Spleen (tissue), 7 donors: ENCODE measurements at regions not wholly inside any gene's neighbourhood (a gene's known extent, or its start where the extent isn't known, plus 50 kb on each side); places are given as distances from the start of the nearest gene placed in this dataset.

ENCODE experiments used
- POLR2A ChIP-seq, 3 donors: fragments of 450-650 bp; IDR thresholded peaks; one replicate each; pipeline ENCODE4 v1.5.1; 2017; ENCODE audit warnings: antibody characterized with exemption in 3 of 3, mild to moderate bottlenecking in 1 of 3
- POLR2AphosphoS5 ChIP-seq, 3 donors: sonication (generic); formaldehyde crosslinking; IDR thresholded peaks; one replicate each; pipeline ENCODE4 v1.5.1; 2017; ENCODE audit warnings: antibody characterized with exemption in 3 of 3
- TF ChIP-seq, protein P1 (sequence below), 11 experiments: fragments of 200-600 bp in 7 of 11; fragments of 450-650 bp in 4 of 11; sonication (generic) in 4 of 11; IDR thresholded peaks in 8 of 11; conservative IDR thresholded peaks in 3 of 11; 1 replicate in 7 of 11; 2 replicates in 4 of 11; pipeline versions ENCODE4 v1.4.0 to v1.8.0; 2016 to 2021; ENCODE audit warnings: antibody characterized with exemption in 11 of 11, inconsistent platforms in 4 of 11, mild to moderate bottlenecking in 1 of 11
- donor health status: DM: no; HTN: no; CAD: no; lungs with moderate emphysema.
- donor health status: DM: no; HTN: no; CAD: no.
- donor health status: DM: no; HTN: no; CAD: no.

GRCh38 chr7:17523813-17524739, 225.6 kb downstream of the AHR start:
- TF ChIP-seq, protein P1, sequence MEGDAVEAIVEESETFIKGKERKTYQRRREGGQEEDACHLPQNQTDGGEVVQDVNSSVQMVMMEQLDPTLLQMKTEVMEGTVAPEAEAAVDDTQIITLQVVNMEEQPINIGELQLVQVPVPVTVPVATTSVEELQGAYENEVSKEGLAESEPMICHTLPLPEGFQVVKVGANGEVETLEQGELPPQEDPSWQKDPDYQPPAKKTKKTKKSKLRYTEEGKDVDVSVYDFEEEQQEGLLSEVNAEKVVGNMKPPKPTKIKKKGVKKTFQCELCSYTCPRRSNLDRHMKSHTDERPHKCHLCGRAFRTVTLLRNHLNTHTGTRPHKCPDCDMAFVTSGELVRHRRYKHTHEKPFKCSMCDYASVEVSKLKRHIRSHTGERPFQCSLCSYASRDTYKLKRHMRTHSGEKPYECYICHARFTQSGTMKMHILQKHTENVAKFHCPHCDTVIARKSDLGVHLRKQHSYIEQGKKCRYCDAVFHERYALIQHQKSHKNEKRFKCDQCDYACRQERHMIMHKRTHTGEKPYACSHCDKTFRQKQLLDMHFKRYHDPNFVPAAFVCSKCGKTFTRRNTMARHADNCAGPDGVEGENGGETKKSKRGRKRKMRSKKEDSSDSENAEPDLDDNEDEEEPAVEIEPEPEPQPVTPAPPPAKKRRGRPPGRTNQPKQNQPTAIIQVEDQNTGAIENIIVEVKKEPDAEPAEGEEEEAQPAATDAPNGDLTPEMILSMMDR (IDR thresholded peaks at IDR 0.05 in 8 of 11, conservative IDR thresholded peaks at IDR 0.05 in 3 of 11), result no peak
- TF ChIP-seq POLR2AphosphoS5 (IDR thresholded peaks at IDR 0.05) (no peak), POLR2A (IDR thresholded peaks at IDR 0.05) (no peak)
